Chondrocyte (in vitro differentiated cells): ENCODE measurements at regions not wholly inside any gene's neighbourhood (a gene's known extent, or its start where the extent isn't known, plus 50 kb on each side); places are given as distances from the start of the nearest gene placed in this dataset.

Experiments used
- DNase-seq: peaks from one replicate; pipeline ENCODE4 v3.0.0; 2021; ENCODE audit warnings: mixed read lengths, low spot score
- H3K27ac Mint-ChIP-seq: one replicate; pipeline ENCODE4 v1.8.0; 2021; ENCODE audit warnings: mild to moderate bottlenecking, moderate library complexity, mixed read lengths; ENCODE audit not compliant: unreplicated experiment
- H3K27me3 Mint-ChIP-seq: 2 replicates; pipeline ENCODE4 v1.8.0; 2021; ENCODE audit warnings: low read depth, mixed read lengths
- H3K36me3 Mint-ChIP-seq: 2 replicates; pipeline ENCODE4 v1.8.0; 2021; ENCODE audit warnings: low read depth, mixed read lengths
- H3K4me1 Mint-ChIP-seq: 2 replicates; pipeline ENCODE4 v1.8.0; 2021; ENCODE audit warnings: low read depth, mild to moderate bottlenecking, mixed read lengths
- H3K4me3 Mint-ChIP-seq: one replicate; pipeline ENCODE4 v1.8.0; 2021; ENCODE audit warnings: mild to moderate bottlenecking, moderate library complexity, mixed read lengths; ENCODE audit not compliant: unreplicated experiment
- H3K9me3 Mint-ChIP-seq: 2 replicates; pipeline ENCODE4 v1.8.0; 2021; ENCODE audit warnings: low read depth, mixed read lengths
- TF ChIP-seq, protein P1 (sequence below): fragments of 200-600 bp; sonication (generic); IDR thresholded peaks from 2 replicates; pipeline ENCODE4 v1.5.0; 2021; ENCODE audit warnings: antibody characterized with exemption, mild to moderate bottlenecking, moderate library complexity

DNA sequence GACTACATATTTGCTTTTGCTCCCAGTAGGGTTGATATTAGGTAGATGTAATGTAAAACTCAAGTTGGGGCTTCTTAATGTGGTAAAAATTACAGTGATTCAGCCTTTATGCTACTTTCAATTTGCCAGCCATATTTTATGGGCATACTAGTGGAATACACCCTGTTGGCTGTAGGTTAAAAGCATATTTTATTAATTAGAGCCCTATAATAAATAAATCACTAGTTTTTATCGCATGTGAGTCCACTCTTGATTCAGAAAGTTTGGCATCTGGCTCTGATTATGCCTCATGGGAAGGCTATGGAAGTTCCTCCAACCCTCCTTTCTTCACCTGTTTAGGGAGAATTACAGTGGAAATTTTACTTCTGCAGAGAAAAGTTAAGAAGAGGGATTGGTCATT is 390.9 kb downstream of the GATA3 start:
- Mint-ChIP-seq H3K36me3 (no peaks in the 10 kb centered on the region), H3K4me3 (no peak overlapping the region), H3K27me3 (no peaks in the 10 kb centered on the region), H3K9me3 (no peaks in the 10 kb centered on the region), H3K4me1 (no peaks in the 10 kb centered on the region), H3K27ac (no peak overlapping the region)
- DNase-seq, result no peak
- TF ChIP-seq, protein P1, sequence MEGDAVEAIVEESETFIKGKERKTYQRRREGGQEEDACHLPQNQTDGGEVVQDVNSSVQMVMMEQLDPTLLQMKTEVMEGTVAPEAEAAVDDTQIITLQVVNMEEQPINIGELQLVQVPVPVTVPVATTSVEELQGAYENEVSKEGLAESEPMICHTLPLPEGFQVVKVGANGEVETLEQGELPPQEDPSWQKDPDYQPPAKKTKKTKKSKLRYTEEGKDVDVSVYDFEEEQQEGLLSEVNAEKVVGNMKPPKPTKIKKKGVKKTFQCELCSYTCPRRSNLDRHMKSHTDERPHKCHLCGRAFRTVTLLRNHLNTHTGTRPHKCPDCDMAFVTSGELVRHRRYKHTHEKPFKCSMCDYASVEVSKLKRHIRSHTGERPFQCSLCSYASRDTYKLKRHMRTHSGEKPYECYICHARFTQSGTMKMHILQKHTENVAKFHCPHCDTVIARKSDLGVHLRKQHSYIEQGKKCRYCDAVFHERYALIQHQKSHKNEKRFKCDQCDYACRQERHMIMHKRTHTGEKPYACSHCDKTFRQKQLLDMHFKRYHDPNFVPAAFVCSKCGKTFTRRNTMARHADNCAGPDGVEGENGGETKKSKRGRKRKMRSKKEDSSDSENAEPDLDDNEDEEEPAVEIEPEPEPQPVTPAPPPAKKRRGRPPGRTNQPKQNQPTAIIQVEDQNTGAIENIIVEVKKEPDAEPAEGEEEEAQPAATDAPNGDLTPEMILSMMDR, result no peak

DNA sequence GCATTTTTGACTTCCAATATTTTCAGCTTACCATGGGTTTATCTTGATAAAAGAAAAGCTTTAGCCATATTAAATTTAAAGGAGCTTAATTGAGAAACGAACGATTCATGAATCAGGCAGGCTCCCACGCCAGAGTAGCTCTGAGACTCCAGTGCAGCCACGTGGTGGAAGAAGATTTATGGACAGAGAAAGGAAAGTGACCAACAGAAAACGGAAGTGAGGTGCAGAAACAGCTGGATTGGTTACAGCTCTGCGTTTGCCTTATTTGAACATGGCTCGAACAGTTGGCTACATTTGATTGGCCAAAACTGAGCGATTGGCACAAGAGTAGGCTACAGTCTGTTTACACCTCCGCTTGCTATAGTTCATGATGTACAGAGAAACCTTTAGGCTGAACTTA is 395.4 kb downstream of the GATA3 start:
- Mint-ChIP-seq H3K27ac (no peak overlapping the region), H3K4me3 (no peak overlapping the region), H3K36me3 (no peaks in the 10 kb centered on the region), H3K27me3 (no peaks in the 10 kb centered on the region), H3K4me1 (no peaks in the 10 kb centered on the region), H3K9me3 (peaks cover 4% of the 10 kb centered on the region)
- TF ChIP-seq, protein P1, result no peak
- DNase-seq, result no peak

DNA sequence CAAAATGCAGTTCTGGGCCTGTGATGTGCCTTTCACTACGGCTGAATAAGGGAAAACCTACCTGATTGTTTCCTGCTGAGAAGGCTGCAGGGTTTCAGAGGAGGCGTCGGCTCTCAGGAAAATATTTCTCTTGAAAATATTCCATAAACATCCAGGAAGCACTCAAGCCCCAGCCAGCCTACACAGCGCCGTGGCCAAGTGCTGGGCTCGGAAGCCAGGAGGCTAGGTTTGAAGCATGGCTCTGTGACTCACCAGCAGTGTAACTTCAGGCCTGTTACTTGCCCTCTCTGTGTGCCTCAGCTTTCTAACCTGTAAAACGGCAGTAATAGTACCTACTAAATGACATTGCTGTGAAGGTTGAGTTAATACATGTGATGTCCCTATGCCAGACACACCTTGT is 399.1 kb downstream of the GATA3 start:
- Mint-ChIP-seq H3K27ac (no peak overlapping the region), H3K36me3 (no peaks in the 10 kb centered on the region), H3K9me3 (peaks cover 15% of the 10 kb centered on the region), H3K27me3 (no peaks in the 10 kb centered on the region), H3K4me1 (no peaks in the 10 kb centered on the region), H3K4me3 (no peak overlapping the region)
- no peak for DNase-seq
- TF ChIP-seq, protein P1, result no peak

DNA sequence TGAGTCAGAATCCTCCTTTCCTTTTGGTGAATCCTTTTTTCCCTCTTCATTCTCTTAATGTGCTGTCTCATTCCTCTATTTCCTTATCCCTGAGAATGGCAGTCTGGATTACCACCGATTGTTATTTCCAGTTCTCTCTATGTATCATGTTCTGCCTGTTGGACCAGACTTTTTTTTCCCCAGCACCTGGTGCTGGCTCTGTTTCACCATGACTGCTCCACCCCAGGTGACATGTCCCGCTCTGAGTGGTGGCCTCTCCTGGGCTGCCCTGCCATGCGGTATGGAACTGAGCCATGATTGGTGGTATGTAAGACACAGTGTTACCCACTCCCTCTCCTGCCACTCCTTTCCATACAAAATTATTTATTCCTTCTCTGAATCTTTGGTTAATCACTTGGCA is 399.9 kb downstream of the GATA3 start:
- Mint-ChIP-seq H3K9me3 (peaks cover 19% of the 10 kb centered on the region), H3K4me1 (no peaks in the 10 kb centered on the region), H3K27me3 (no peaks in the 10 kb centered on the region), H3K36me3 (no peaks in the 10 kb centered on the region), H3K27ac (no peak overlapping the region), H3K4me3 (no peak overlapping the region)
- TF ChIP-seq, protein P1, result no peak
- DNase-seq, result no peak

DNA sequence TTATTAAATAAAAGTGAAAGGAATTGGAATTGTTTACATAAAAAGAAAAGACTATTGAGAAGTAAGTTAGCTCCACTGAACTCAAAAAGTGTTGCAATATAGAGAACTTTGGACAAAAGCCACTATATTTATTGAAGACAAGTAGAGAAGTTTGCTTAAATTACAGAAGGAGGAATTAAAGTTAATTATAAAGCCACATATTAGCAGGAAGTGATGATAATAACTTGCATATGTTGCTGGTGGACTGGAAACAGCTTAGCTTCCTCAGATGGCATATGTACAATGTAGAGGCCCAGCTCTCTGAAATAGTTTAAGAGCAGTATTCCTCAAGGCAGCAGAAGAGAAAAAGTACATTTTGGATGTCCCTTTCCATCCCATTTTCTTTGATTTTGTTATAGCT is 400.7 kb downstream of the GATA3 start:
- TF ChIP-seq, protein P1, result no peak
- Mint-ChIP-seq H3K27ac (no peak overlapping the region), H3K4me3 (no peak overlapping the region), H3K9me3 (peaks cover 19% of the 10 kb centered on the region), H3K4me1 (no peaks in the 10 kb centered on the region), H3K36me3 (no peaks in the 10 kb centered on the region), H3K27me3 (no peaks in the 10 kb centered on the region)
- DNase-seq, result no peak
